Activated T-helper 1 cell treated with anti-CD3 and anti-CD28 coated beads, Interleukin-2, amount 50 U/mL, for 16 hours (primary cell): ENCODE measurements at regions not wholly inside any gene's neighbourhood (a gene's known extent, or its start where the extent isn't known, plus 50 kb on each side); places are given as distances from the start of the nearest gene placed in this dataset.
A peak's percentile ranks its signal among the peaks of the same experiment; 100 is the strongest.

ENCODE experiments used
- DNase-seq, 2 donors: peaks; one replicate each; pipeline ENCODE4 v3.0.0-alpha.2; 2020; ENCODE audit warnings: low read depth in 1 of 2, low spot score in 1 of 2

- DNase-seq: no peak
Observed at GRCh38 chr9:84393266-84393950, 52.9 kb upstream of the SLC28A3 start.

- no peak for DNase-seq
Observed at GRCh38 chr9:84394036-84394435, 53.5 kb upstream of the SLC28A3 start.

- DNase-seq: peak; percentile 20 to 22
Observed at GRCh38 chr9:84397151-84397728, 56.7 kb upstream of the SLC28A3 start.

- DNase-seq: no peak
Observed at GRCh38 chr9:84397822-84398221, 57.3 kb upstream of the SLC28A3 start.

- no peak for DNase-seq
Observed at GRCh38 chr9:84402517-84402916, 62.0 kb upstream of the SLC28A3 start.

GRCh38 chr9:84403288-84403687 lies 62.7 kb upstream of the SLC28A3 start:
- no peak for DNase-seq

GRCh38 chr9:84404095-84404686 lies 63.6 kb upstream of the SLC28A3 start:
- DNase-seq: no peak

GRCh38 chr9:84405667-84406066 lies 65.1 kb upstream of the SLC28A3 start:
- no peak for DNase-seq

- no peak for DNase-seq
Observed at GRCh38 chr9:84408416-84408815, 67.9 kb upstream of the SLC28A3 start.

GRCh38 chr9:84411683-84412267 lies 71.2 kb upstream of the SLC28A3 start:
- DNase-seq: no peak

GRCh38 chr9:84412654-84413053 lies 72.1 kb upstream of the SLC28A3 start:
- no peak for DNase-seq

GRCh38 chr9:84413301-84413700 lies 72.7 kb upstream of the SLC28A3 start:
- DNase-seq: no peak

GRCh38 chr9:84419031-84419602 lies 78.6 kb upstream of the SLC28A3 start:
- DNase-seq: no peak

- DNase-seq: no peak
Observed at GRCh38 chr9:84424931-84425330, 84.4 kb upstream of the SLC28A3 start.

- no peak for DNase-seq
Observed at GRCh38 chr9:84432746-84433145, 92.2 kb upstream of the SLC28A3 start.

- no peak for DNase-seq
Observed at GRCh38 chr9:84435902-84436301, 95.3 kb upstream of the SLC28A3 start.

- no peak for DNase-seq
Observed at GRCh38 chr9:84436386-84437109, 96.0 kb upstream of the SLC28A3 start.

- DNase-seq: no peak
Observed at GRCh38 chr9:84438391-84438790, 97.8 kb upstream of the SLC28A3 start.

GRCh38 chr9:84439250-84439649 lies 98.7 kb upstream of the SLC28A3 start:
- DNase-seq: no peak

- DNase-seq: no peak
Observed at GRCh38 chr9:84442712-84443111, 102.2 kb upstream of the SLC28A3 start.

GRCh38 chr9:84445737-84446136 lies 105.2 kb upstream of the SLC28A3 start:
- no peak for DNase-seq
